BJ (cell line): ENCODE measurements at regions not wholly inside any gene's neighbourhood (a gene's known extent, or its start where the extent isn't known, plus 50 kb on each side); places are given as distances from the start of the nearest gene placed in this dataset.

Experiments
- CTCF ChIA-PET: fragments of 350-600 bp; formaldehyde crosslinking; extraction: SDS; loops from one replicate; lab custom pipeline; 2021; ENCODE audit warnings: antibody characterized with exemption, inconsistent platforms; lab: Yijun Ruan, JAX
- POLR2A ChIA-PET: fragments of 300-600 bp; sonication (Branson Sonifier 250); formaldehyde crosslinking; extraction: SDS; loops from one replicate; lab custom pipeline; 2021; ENCODE audit warnings: antibody characterized with exemption; lab: Charles Lee
- DNase-seq: peaks from one replicate; pipeline ENCODE4 v3.0.0-alpha.2; 2011; ENCODE audit warnings: low read depth
- H3K27me3 ChIP-seq: 2 replicates; pipeline ENCODE4 v1.6.0; 2011; ENCODE audit warnings: low read length; ENCODE audit not compliant: control insufficient read depth, insufficient read depth
- H3K36me3 ChIP-seq: 2 replicates; pipeline ENCODE4 v1.5.1; 2011; ENCODE audit warnings: low read length; ENCODE audit not compliant: control insufficient read depth, insufficient read depth
- H3K4me3 ChIP-seq: 2 replicates; pipeline ENCODE4 v1.5.1; 2011; ENCODE audit warnings: low read depth, mild to moderate bottlenecking, control low read depth, low read length
- TF ChIP-seq, protein P1 (sequence below): IDR thresholded peaks from 2 replicates; pipeline ENCODE4 v1.5.1; 2011; ENCODE audit warnings: low read depth, mild to moderate bottlenecking, control low read depth, inconsistent platforms, low read length, moderate library complexity; ENCODE audit not compliant: insufficient read depth

DNA sequence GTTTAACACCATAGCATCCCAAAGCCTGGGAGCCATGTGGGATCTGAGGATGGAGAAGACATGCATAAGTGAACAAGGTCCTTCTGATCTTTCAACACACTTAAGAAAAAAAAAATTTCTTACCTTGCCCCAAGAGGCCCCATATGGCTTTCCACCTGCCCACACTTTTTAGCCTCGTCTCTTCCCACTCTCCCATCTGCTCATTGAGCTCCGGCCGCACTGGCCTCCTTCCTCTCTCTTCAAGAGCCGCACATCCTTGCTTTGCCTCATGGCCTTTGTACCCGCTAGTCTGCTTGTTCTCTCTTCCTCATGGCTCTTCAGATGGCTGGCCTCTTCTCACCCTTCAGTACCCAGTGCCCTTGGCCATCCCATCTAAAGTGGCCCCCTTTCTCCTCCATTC, 70.2 kb upstream of the PDE4B start:
- TF ChIP-seq, protein P1, sequence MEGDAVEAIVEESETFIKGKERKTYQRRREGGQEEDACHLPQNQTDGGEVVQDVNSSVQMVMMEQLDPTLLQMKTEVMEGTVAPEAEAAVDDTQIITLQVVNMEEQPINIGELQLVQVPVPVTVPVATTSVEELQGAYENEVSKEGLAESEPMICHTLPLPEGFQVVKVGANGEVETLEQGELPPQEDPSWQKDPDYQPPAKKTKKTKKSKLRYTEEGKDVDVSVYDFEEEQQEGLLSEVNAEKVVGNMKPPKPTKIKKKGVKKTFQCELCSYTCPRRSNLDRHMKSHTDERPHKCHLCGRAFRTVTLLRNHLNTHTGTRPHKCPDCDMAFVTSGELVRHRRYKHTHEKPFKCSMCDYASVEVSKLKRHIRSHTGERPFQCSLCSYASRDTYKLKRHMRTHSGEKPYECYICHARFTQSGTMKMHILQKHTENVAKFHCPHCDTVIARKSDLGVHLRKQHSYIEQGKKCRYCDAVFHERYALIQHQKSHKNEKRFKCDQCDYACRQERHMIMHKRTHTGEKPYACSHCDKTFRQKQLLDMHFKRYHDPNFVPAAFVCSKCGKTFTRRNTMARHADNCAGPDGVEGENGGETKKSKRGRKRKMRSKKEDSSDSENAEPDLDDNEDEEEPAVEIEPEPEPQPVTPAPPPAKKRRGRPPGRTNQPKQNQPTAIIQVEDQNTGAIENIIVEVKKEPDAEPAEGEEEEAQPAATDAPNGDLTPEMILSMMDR: no peak
- ChIA-PET POLR2A (no interaction called here), CTCF (interaction anchor here (1.1 kb wide), 1 partner anchor 519 kb away, joined by 3 read pairs; no protein-coding TSS in a partner anchor)
- Histone ChIP-seq H3K36me3 (no peaks in the 10 kb centered on the region), H3K4me3 (no peak overlapping the region), H3K27me3 (no peaks in the 10 kb centered on the region)
- no peak for DNase-seq

DNA sequence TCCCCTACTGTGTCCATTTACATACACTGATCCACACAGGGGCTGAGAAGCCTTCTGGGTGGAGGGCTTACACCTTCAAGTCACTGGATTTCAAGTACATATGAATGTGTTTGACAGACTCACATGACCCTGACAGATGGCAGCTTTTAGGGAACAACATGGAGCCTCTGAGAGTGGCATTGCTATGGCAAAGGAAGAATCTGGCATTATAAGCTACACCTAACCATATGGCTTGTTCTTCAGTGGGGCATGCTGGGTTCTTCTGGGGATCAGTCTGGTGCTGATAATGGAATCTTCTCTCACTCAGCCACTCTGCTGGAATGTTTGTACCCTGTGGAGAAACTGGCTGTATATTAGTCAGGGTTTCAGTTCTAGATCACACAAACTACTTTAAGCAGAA, 68.5 kb upstream of the PDE4B start:
- CTCF ChIA-PET: interaction anchor here (1.0 kb wide), 1 partner anchor 518 kb away, joined by 3 read pairs; no protein-coding TSS in a partner anchor
- Histone ChIP-seq H3K36me3 (no peaks in the 10 kb centered on the region), H3K27me3 (0 out of 2 replicates have a peak, but pooled peaks cover 2% of the 10 kb centered on the region), H3K4me3 (no peak overlapping the region)
- no peak for DNase-seq
- POLR2A ChIA-PET: no interaction called here
- TF ChIP-seq, protein P1: no peak

DNA sequence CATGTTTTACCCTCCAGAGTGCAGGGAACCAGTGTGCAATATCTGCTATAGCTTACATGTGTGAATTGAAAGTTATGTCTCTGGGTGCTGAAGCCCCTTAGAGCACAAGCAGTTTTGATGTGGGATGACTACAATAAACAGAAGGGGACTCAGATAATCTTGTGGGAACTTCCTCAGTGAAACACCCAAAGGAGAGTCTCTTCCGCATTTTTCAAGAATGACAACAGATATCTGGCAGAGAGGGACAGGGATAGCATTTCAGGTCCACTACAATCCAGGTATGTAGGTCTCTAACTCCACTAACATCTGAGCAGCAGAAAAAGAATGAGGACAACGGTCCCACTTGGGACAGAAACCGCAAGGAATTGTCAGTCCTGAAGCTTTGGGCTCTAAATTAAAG, 67.6 kb upstream of the PDE4B start:
- no peak for DNase-seq
- ChIA-PET CTCF (no interaction called here), POLR2A (no interaction called here)

DNA sequence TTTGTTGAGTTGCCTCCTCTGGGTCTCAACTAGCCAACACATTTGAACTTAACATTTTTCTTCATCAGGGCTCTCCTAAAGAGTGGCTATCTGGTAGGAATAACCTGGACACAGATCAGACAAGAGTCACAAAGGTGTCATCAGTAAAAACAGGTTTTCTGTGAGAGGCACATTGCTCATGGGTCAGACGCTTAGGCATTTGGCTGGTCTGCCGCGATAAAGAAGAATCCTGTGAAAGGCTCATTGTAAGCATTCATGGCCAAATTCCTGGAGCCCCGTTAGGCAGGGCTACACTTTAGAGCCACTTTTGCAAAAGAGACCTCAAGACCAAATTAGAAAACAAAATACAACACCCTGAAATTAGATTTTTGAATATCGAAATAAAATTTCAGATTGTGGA, 64.2 kb upstream of the PDE4B start:
- no peak for DNase-seq
- TF ChIP-seq, protein P1: no peak
- ChIA-PET CTCF (interaction anchor here (2.6 kb wide), 1 partner anchor 10 kb away, joined by 9 read pairs; no protein-coding TSS in a partner anchor), POLR2A (no interaction called here)
- Histone ChIP-seq H3K4me3 (no peak overlapping the region), H3K36me3 (no peaks in the 10 kb centered on the region), H3K27me3 (0 out of 2 replicates have a peak, but pooled peaks cover 2% of the 10 kb centered on the region)

More for the DNA sequence above, 67.6 kb upstream of the PDE4B start:
- TF ChIP-seq, protein P1: no peak
- Histone ChIP-seq H3K27me3 (0 out of 2 replicates have a peak, but pooled peaks cover 2% of the 10 kb centered on the region), H3K4me3 (no peak overlapping the region), H3K36me3 (no peaks in the 10 kb centered on the region)

DNA sequence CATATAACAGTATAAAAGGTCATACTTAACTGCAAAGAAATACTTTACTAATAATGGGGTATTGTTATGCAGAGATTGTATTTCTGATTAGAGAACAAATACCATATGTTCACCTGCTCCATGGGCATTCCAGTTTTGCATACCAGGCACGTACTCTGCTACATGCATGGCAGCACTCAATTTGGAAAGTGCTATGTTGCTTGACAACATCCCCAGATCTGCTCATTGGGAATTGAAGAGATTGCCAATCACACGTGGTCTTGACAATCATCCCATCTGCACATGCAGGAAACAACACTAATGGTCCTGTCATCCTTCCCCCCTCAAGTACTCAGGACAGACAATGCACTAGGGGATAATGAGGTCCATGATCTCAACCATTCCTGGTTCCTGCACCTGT, 63.4 kb upstream of the PDE4B start:
- Histone ChIP-seq H3K36me3 (no peaks in the 10 kb centered on the region), H3K4me3 (no peak overlapping the region), H3K27me3 (0 out of 2 replicates have a peak, but pooled peaks cover 2% of the 10 kb centered on the region)
- CTCF ChIA-PET: interaction anchor here (2.6 kb wide), 1 partner anchor 11 kb away, joined by 9 read pairs; no protein-coding TSS in a partner anchor
- TF ChIP-seq, protein P1: no peak
- POLR2A ChIA-PET: no interaction called here
- DNase-seq: no peak
